Endothelial cell of umbilical vein (primary cell): ENCODE measurements at regions not wholly inside any gene's neighbourhood (a gene's known extent, or its start where the extent isn't known, plus 50 kb on each side); places are given as distances from the start of the nearest gene placed in this dataset.
"Not testable (repeated sequence)": the region's sequence is repeated elsewhere in the genome, so short reads cannot be mapped to it uniquely, and the experiment has no call there.

Experiments used
- BruUV-seq: library from RNA; stranded (reverse); fragments of 400-500 nt; replicated peaks from 2 replicates; lab custom pipeline; 2021; lab: Mats Ljungman, UMichigan
- CTCF ChIA-PET: fragments of 300-600, 350-600 bp; sonication (Branson Sonifier 250); formaldehyde crosslinking; loops from one replicate; lab custom pipeline; 2021; ENCODE audit warnings: antibody characterized with exemption, inconsistent platforms; lab: Charles Lee
- POLR2A ChIA-PET: fragments of 300-600, 350-600 bp; sonication (Branson Sonifier 250); formaldehyde crosslinking; loops from one replicate; lab custom pipeline; 2021; ENCODE audit warnings: antibody characterized with exemption, inconsistent platforms; lab: Charles Lee
- DNase-seq: peaks from one replicate; pipeline ENCODE4 v3.0.0-alpha.2; 2011; ENCODE audit warnings: low read depth, low spot score
- FAIRE-seq: peaks from 2 replicates; lab custom pipeline; 2011; peaks lifted over from hg19 to GRCh38; lab: Jason Lieb, UNC
- H2AFZ ChIP-seq: 2 replicates; pipeline ENCODE4 v1.6.0; 2012; ENCODE audit warnings: low read depth, low read length, control low read depth, inconsistent platforms
- H3K27ac ChIP-seq: 2 replicates; pipeline ENCODE4 v1.5.1; 2011; ENCODE audit warnings: low read depth, mild to moderate bottlenecking, control low read depth, low read length, moderate library complexity; ENCODE audit not compliant: insufficient read depth
- H3K27me3 ChIP-seq, 2 experiments: 2 replicates each; pipeline versions ENCODE4 v1.6.0 to v1.6.1; 2011; ENCODE audit warnings: low read length in 2 of 2, mixed read lengths in 1 of 2; ENCODE audit not compliant: control insufficient read depth in 2 of 2, insufficient read depth in 2 of 2
- H3K36me3 ChIP-seq, 2 experiments: 2 replicates in 1 of 2; 3 replicates in 1 of 2; pipeline ENCODE4 v1.5.1; 2011; ENCODE audit warnings: low read length in 2 of 2, mild to moderate bottlenecking in 1 of 2, moderate library complexity in 1 of 2; ENCODE audit not compliant: control insufficient read depth in 2 of 2, insufficient read depth in 2 of 2; ENCODE audit errors: extremely low read depth in 1 of 2
- H3K4me1 ChIP-seq: 3 replicates; pipeline ENCODE4 v1.5.1; 2011; ENCODE audit warnings: mild to moderate bottlenecking, low read length; ENCODE audit not compliant: control insufficient read depth, insufficient read depth; ENCODE audit errors: extremely low read depth
- H3K4me2 ChIP-seq: 2 replicates; pipeline ENCODE4 v1.6.1; 2011; ENCODE audit warnings: low read length, control low read depth, mixed read lengths; ENCODE audit not compliant: insufficient read depth
- H3K4me3 ChIP-seq, 3 experiments: fragments of 200-600 bp in 1 of 3; sonication (generic), shearing (Covaris generic) in 1 of 3; replicated peaks in 1 of 3; 2 replicates each; pipeline ENCODE4 v1.5.1; 2011 to 2016; ENCODE audit warnings: control low read depth in 3 of 3, low read length in 3 of 3, mild to moderate bottlenecking in 2 of 3, inconsistent platforms in 1 of 3, low read depth in 1 of 3, moderate library complexity in 1 of 3; ENCODE audit not compliant: insufficient read depth in 1 of 3
- H3K79me2 ChIP-seq: 2 replicates; pipeline ENCODE4 v1.6.0; 2012; ENCODE audit warnings: low read length, inconsistent platforms; ENCODE audit not compliant: control insufficient read depth, insufficient read depth
- H3K9ac ChIP-seq: replicated peaks from 2 replicates; pipeline ENCODE3; 2011; ENCODE audit warnings: low read length, control low read depth; ENCODE audit not compliant: insufficient read depth; ENCODE audit errors: extremely low read depth
- H3K9me1 ChIP-seq: replicated peaks from 3 replicates; pipeline ENCODE4 v1.6.0; 2011; ENCODE audit warnings: mild to moderate bottlenecking, low read length; ENCODE audit not compliant: control insufficient read depth, insufficient read depth; ENCODE audit errors: extremely low read depth
- H3K9me3 ChIP-seq: replicated peaks from 2 replicates; pipeline ENCODE4 v1.5.1; 2012; ENCODE audit warnings: low read length, inconsistent platforms; ENCODE audit not compliant: control insufficient read depth, insufficient read depth
- H4K20me1 ChIP-seq: replicated peaks from 2 replicates; pipeline ENCODE3; 2011; ENCODE audit warnings: mild to moderate bottlenecking, low read length; ENCODE audit not compliant: control insufficient read depth, insufficient read depth; ENCODE audit errors: extremely low read depth
- CTCF ChIP-seq, 2 donors: IDR thresholded peaks; 1 replicate in 1 of 2; 2 replicates in 1 of 2; pipeline ENCODE4 v1.5.1; 2011; ENCODE audit warnings: low read length in 2 of 2, mild to moderate bottlenecking in 2 of 2, moderate library complexity in 2 of 2, control low read depth in 1 of 2, inconsistent platforms in 1 of 2, low read depth in 1 of 2; ENCODE audit not compliant: insufficient read depth in 1 of 2; ENCODE audit errors: extremely low read depth in 1 of 2
- EZH2 ChIP-seq: IDR thresholded peaks from 2 replicates; pipeline ENCODE4 v1.6.1; 2012; ENCODE audit warnings: borderline replicate concordance, low read depth, mild to moderate bottlenecking, moderate library complexity, low read length, inconsistent platforms; ENCODE audit not compliant: severe bottlenecking
- FOS ChIP-seq: IDR thresholded peaks from 2 replicates; pipeline ENCODE4 v1.6.1; 2011; ENCODE audit warnings: mild to moderate bottlenecking, low read length, moderate library complexity, borderline replicate concordance; ENCODE audit not compliant: insufficient read depth
- GATA2 ChIP-seq: IDR thresholded peaks from 2 replicates; pipeline ENCODE4 v1.7.0; 2011; ENCODE audit warnings: low read depth, mild to moderate bottlenecking, moderate library complexity, mixed read lengths, low read length; ENCODE audit not compliant: insufficient read length, insufficient read depth
- JUN ChIP-seq: IDR thresholded peaks from 2 replicates; pipeline ENCODE4 v1.6.1; 2011; ENCODE audit warnings: borderline replicate concordance, low read depth; ENCODE audit not compliant: insufficient read length, insufficient read depth
- MAX ChIP-seq: IDR thresholded peaks from 2 replicates; pipeline ENCODE4 v1.6.1; 2011; ENCODE audit not compliant: insufficient read depth, insufficient read length
- MYC ChIP-seq: IDR thresholded peaks from one replicate; pipeline ENCODE4 v1.6.1; 2011; ENCODE audit warnings: mild to moderate bottlenecking, low read depth, low read length
- POLR2A ChIP-seq: IDR thresholded peaks from 2 replicates; pipeline ENCODE4 v1.6.1; 2012; ENCODE audit warnings: low read depth, mild to moderate bottlenecking, control low read depth, low read length
- POLR2AphosphoS5 ChIP-seq: IDR thresholded peaks from 2 replicates; pipeline ENCODE4 v1.6.1; 2012; ENCODE audit warnings: low read depth, mild to moderate bottlenecking, control low read depth, low read length, moderate library complexity; ENCODE audit not compliant: insufficient read depth
- dilution Hi-C: fragments of 300-500 bp; cut with MboI; formaldehyde crosslinking; loops from one replicate; pipeline ENCODE4 v1.15.0; 2019; ENCODE audit warnings: low sequenced_read_pairs; ENCODE audit not compliant: extremely low pct_ligation_motif_present
- intact Hi-C: fragments of 100-400 bp; cut with micrococcal nuclease; formaldehyde crosslinking; loops from one replicate; pipeline ENCODE4 v1.10.0; 2022

GRCh38 chr2:22970991-22971390 is 414.0 kb upstream of the KLHL29 start:
- no peaks in the 10 kb centered on the region for H3K4me1 ChIP-seq
- dilution Hi-C loops (no loop called here), intact Hi-C loops (no loop called here)
- peaks cover 2% of the 10 kb centered on the region for H3K9me3 ChIP-seq
- H3K9me1 ChIP-seq = no peaks in the 10 kb centered on the region
- H3K27me3 ChIP-seq = no peaks in the 10 kb centered on the region
- DNase-seq (no peak), FAIRE-seq (no peak)
- POLR2A ChIA-PET = no interaction called here
- no peaks in the 10 kb centered on the region for H3K79me2 ChIP-seq
- CTCF ChIA-PET = no interaction called here
- H4K20me1 ChIP-seq = no peaks in the 10 kb centered on the region
- no peak overlapping the region for H3K4me3 ChIP-seq
- H3K27ac ChIP-seq = no peak overlapping the region
- H2AFZ ChIP-seq = no peak overlapping the region
- H3K4me2 ChIP-seq = no peak overlapping the region
- TF ChIP-seq JUN = no peak
- no TSS peak for BruUV-seq
- no peaks in the 10 kb centered on the region for H3K36me3 ChIP-seq
- H3K9ac ChIP-seq = no peak overlapping the region

- dilution Hi-C loops = no loop called here
- Histone ChIP-seq H3K4me1 (no peaks in the 10 kb centered on the region), H3K9me3 (peaks cover 1% of the 10 kb centered on the region), H4K20me1 (no peaks in the 10 kb centered on the region), H2AFZ (no peak overlapping the region), H3K9ac (no peak overlapping the region), H3K27ac (no peak overlapping the region), H3K27me3 (no peaks in the 10 kb centered on the region), H3K9me1 (no peaks in the 10 kb centered on the region), H3K4me2 (no peak overlapping the region), H3K79me2 (no peaks in the 10 kb centered on the region), H3K36me3 (no peaks in the 10 kb centered on the region), H3K4me3 (no peak overlapping the region)
- CTCF ChIA-PET = no interaction called here
- BruUV-seq = no TSS peak
- intact Hi-C loops = no loop called here
- no peak for FAIRE-seq
- no peak for DNase-seq
- TF ChIP-seq EZH2 (no peak), POLR2A (no peak), FOS (no peak), GATA2 (no peak), CTCF (IDR thresholded peaks at IDR 0.05; ENCODE audit: extremely low read depth in 1 of 2, insufficient read depth in 1 of 2, low read depth in 1 of 2, low read length in 2 of 2) (no peak), MAX (no peak), JUN (no peak), POLR2AphosphoS5 (no peak), MYC (no peak)
- POLR2A ChIA-PET = no interaction called here
These were observed 403.2 kb upstream of the KLHL29 start for GRCh38 chr2:22981785-22982184.

GRCh38 chr2:22984152-22984551 is 400.8 kb upstream of the KLHL29 start:
- H3K9me3 ChIP-seq, H4K20me1 ChIP-seq, H3K9me1 ChIP-seq, intact Hi-C loops, DNase-seq, H3K27ac ChIP-seq, H3K4me3 ChIP-seq, H3K4me1 ChIP-seq, H2AFZ ChIP-seq, H3K27me3 ChIP-seq, POLR2A ChIA-PET, H3K36me3 ChIP-seq, H3K79me2 ChIP-seq, H3K9ac ChIP-seq, H3K4me2 ChIP-seq, FAIRE-seq, CTCF ChIA-PET, dilution Hi-C loops, BruUV-seq: not testable (repeated sequence)
